NCI-H526 (cell line): ENCODE measurements at regions not wholly inside any gene's neighbourhood (a gene's known extent, or its start where the extent isn't known, plus 50 kb on each side); places are given as distances from the start of the nearest gene placed in this dataset.

ENCODE experiments used
- DNase-seq, 2 experiments: peaks; one replicate each; lab custom pipeline; 2025; lab: John Stamatoyannopoulos, UW

GRCh38 chr3:18827664-18828063 is 320.6 kb upstream of the KCNH8 start:
- DNase-seq: no peak

- DNase-seq: no peak
Observed at GRCh38 chr3:18825665-18826064, 322.6 kb upstream of the KCNH8 start.

DNA sequence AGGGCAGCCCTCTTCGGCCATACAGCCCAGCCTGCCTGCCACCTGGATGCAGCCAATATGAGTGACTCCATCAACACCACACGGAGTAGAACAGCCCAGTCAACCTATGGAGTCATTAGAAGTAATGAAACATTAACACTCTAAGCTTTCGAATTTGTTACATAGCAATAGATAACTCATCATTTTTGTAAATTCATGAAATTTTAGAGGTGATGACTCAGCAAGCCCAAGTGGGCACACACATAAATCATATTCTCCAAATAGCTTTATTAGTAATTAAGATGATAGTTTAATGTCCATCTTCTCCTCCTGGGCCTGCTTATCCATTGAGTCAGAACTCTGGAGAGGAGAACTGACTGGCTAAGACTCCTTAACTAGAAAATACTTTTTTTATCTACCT is 335.0 kb upstream of the KCNH8 start:
- no peak for DNase-seq

DNA sequence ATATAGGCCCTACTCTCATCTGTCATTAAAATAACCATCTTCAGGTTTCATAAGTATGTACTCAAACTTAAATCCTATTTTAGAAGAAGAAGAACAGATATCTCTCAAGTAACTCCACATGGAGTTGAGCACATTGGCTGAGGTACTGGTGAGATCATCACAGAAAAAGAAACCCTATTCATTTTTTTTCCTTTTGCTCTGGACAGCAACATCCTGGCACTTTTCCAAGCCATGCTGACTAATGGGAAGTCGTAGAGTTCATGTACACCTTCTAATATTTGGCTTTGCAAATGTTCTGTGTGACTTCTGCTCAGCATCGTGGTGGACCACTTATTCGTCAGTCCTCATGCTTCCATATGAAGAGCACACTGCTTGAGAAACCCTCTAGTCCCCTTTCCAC is 336.0 kb upstream of the KCNH8 start:
- no peak for DNase-seq

- no peak for DNase-seq
Observed at GRCh38 chr3:18810306-18810661, 338.0 kb upstream of the KCNH8 start.

DNA sequence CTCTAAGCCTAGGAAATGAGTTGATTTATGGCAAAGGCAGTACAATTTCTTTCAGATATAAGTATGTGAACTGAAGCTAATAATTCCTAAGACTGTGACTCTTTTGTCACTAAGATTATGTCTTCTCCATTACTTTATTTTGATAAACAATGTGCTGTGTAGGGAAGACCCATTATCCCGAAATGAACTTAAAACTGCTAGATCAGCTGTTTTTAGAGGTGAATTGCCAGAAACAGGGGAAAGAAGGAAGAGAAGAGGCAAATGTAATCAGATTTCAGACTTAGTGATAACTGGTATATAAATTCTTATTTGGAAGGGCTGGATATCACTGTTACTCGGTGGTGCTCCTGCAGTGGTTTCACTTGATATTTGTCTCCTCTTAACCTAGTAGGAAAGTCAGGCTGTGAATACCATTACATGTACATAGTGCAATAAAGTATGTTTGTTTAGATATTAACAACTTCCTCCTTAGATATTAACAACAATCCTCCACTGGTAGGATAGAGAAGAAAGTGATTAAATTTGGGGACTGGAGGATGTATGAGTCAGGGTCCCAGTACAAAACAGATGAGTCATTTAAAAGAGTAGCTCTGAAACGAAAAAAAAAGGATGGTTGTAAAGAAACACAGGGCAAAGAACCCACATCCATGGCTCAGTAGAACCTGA is 338.5 kb upstream of the KCNH8 start:
- no peak for DNase-seq

GRCh38 chr3:18808429-18808828 is 339.9 kb upstream of the KCNH8 start:
- no peak for DNase-seq

GRCh38 chr3:18807593-18807992 is 340.7 kb upstream of the KCNH8 start:
- DNase-seq: no peak

DNA sequence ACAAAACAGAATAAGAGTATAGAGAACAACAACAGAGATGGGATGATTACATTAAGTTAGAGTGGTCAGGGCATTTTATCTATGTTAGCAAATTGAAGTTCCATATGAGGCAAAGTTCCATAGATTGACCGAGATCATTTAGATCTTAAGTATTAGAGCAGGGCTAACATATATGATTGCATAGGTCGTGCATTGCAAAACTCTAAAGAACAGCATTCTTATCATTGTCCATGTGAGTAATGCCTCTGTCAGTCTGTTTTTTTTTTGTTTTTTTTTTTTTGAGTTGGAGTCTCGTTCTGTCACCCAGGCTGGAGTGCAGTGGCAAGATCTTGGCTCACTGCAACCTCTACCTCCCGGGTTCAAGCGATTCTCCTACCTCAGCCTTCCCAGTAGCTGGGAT is 341.7 kb upstream of the KCNH8 start:
- DNase-seq: no peak

DNA sequence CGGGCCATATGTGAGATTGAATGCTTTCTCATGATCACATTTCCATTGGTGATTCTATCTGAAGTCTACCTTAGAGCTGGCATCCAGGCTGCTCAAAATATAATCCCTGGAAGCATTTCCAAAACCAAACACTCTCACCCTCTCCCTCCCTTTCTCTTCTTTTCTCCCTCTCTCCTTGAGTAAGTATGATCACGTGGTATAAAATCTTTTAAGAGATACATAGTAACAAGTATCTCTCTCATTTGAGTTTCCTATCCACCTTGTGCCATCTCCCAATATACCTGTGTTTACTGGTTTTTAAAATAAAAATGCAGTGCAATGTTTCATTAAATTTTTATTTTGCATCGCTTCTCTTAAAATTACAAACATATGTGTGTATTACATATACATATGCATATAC is 350.9 kb upstream of the KCNH8 start:
- DNase-seq: no peak

GRCh38 chr3:18795078-18795477 is 353.2 kb upstream of the KCNH8 start:
- DNase-seq: no peak

DNA sequence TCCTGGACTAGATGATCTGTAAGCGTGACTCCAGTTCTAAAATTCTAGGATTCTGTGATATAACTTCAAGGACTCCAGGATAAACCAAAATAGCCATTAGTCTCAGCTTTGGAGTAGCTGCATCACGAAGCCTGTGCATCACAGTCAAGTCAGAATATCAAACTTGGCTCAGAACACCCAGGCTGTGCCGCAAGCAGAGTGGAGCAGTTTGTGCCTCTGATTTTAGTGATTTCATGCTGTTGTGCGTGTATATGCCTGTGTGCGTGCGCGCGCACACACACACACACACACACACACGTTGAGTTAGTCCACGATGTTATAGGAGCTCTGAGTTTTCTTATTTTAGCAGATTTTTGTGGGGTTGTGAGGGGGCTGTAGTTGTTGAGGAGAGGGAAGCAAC is 356.6 kb upstream of the KCNH8 start:
- DNase-seq: no peak

DNA sequence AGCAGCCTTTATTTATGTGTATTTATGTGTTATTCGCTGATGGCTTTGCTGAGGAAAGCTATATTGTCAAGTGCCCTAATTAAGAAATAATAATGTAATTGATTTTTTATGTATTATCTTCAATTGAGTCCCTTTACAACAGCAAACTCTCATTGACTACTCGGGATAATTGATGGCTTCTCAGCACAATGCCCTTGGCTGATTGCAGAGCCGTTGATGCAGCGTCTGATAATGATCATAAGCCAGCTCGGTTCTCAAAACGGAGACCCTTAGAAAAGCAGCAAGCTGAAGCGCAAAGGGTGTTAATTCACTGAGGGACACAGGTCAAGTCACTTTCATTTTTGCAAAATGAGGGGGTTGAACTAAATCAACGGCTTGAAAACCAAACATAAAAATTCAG is 357.1 kb upstream of the KCNH8 start:
- DNase-seq: no peak

GRCh38 chr3:18790384-18790783 is 357.9 kb upstream of the KCNH8 start:
- DNase-seq: no peak

DNA sequence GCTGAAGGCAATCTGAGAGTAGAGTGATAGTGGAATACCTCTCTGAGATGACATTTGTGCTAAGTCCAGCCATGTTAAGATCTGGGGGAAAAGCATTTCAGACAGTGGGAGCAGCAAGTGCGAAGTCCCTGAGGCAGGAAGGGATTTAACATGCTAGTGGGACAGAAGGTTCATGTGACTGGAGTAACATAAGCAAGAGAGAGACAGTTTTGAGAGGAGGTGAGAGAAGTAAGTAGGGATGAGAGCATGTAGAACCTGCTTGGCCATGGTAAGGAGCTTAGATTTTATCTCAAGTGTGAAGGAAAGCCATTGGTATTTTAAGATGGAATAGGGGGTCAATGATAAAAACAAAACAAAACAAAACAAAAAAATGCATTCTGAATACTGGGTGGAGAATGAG is 358.6 kb upstream of the KCNH8 start:
- no peak for DNase-seq

GRCh38 chr3:18787441-18787840 is 360.9 kb upstream of the KCNH8 start:
- DNase-seq: no peak

- DNase-seq: no peak
Observed at GRCh38 chr3:18786650-18787323, 361.5 kb upstream of the KCNH8 start.

- DNase-seq: no peak
Observed at GRCh38 chr3:18782191-18782590, 357.1 kb upstream of the SATB1 start.

DNA sequence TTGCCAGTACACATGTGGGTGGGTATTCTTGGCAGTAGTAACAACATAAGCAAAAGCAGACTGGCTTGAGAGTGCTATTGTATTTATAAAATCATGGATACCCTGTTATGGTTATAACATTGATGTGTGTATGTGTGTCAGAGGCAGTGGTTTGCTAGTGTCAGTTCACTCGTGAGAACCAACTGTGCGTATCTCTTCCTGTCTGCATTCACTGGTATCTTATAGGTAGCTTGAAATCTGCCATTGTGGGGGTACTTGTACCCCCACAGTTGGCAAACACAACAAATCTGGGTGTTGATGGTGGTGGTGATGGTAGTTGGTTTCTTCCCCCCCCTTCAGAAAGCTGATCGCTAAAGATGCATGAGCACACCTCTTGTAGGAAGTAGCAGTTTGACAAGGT is 355.8 kb upstream of the SATB1 start:
- DNase-seq: no peak

DNA sequence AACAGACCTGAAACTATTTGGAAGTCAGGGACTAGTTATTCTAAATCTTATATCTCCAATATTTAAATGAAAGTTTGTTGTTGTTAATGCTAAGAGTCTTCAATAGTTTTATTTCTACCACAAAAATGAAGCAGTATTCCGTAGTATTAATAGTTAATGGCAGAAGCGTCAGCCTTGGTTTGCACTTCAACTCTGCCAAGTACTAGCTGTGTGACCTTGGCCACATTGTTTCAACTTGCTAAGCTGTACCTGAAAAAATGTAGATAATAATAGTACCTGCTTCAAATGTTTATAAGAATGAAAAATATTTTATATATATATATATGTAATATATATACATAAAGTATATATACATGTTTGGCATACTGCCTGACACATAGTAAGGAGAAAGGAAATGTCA is 354.6 kb upstream of the SATB1 start:
- DNase-seq: no peak

- DNase-seq: no peak
Observed at GRCh38 chr3:18778598-18778997, 353.5 kb upstream of the SATB1 start.

- DNase-seq: no peak
Observed at GRCh38 chr3:18778094-18778493, 353.0 kb upstream of the SATB1 start.

DNA sequence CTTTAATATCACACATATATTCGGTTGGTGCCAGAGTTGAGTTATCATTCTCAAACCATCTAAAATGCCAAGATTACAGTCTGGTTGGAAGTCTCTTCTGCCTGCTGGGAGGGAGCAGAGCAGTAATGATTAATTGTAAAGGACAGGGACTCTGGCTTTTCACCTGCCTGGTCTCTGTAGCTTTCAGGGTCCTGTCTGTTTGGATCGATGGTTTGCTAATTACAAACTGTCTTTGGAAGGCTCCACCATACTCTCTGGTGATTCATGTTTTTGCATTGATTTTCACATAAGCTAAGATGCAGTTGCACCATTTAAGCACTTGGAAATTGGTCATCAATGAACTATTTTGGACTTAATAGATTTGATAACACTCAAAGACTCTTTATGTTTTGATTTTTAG is 350.4 kb upstream of the SATB1 start:
- no peak for DNase-seq
